ENCODE measurements at regions not wholly inside any gene's neighbourhood (a gene's known extent, or its start where the extent isn't known, plus 50 kb on each side); places are given as distances from the start of the nearest gene placed in this dataset.

- DNase-seq, result peak; percentile 12
These were observed 1416.5 kb upstream of the SPRY2 start for GRCh38 chr13:81757348-81757970.

- no peak for DNase-seq
These were observed 1404.5 kb upstream of the SPRY2 start for GRCh38 chr13:81745391-81745790.

- no peak for DNase-seq
These were observed 1397.4 kb upstream of the SPRY2 start for GRCh38 chr13:81738364-81738763.

- no peak for DNase-seq
These were observed 1385.3 kb upstream of the SPRY2 start for GRCh38 chr13:81726037-81726726.

DNA sequence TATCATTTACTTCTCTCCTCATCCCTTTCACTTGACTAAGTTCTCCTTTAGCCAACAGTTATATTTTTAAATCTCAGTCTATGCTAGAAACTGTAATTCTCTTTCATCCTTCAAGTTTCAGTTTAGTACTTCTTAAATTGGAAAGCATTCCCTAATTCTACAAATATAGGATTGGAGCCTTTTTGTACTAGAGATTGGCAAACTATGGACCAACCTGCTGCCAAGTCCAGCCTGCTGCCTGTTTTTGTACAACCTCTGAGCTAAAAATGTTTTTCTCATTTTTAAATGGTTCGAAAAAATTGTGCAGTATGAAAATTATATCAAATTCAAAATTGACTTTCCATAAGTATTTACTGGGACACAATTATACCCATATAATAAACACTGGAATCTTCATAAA is 1381.5 kb upstream of the SPRY2 start:
- DNase-seq, result no peak

DNA sequence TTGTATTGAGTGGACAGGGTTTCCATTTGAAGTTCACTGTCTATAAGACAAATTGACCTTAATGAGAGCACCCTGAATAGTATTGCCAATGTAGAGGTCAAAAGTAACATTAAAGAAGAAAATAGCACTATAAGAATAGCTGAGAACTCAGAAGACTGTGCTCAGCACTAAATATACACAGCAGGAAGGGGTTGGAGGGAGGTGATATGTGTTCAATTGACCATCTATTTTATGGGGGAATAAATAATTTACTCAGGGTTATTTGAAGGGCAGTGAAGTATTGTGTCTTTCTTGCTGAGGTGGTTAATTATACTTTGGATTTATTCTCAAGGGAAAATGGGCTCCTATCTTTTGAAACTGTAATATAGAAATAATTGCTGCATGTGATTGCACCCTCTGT is 1380.5 kb upstream of the SPRY2 start:
- DNase-seq, result no peak

DNA sequence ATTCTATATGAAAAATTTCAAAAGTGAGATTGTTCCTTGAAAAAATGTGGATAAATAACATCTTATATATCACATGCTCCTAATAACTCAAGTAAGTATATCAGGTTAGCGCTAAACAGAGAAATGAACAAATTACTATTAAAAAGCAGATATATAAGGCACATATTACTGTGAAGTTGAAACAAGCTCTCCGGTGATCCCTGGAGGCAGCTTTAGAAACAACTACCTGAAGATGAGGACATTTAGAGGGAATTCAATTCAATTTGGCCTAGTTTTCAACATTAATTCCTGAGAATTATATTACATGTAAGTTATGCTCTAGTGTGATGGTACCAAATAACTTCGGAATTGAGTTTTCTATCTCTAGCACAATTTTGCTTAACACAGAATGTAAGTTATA is 1373.6 kb upstream of the SPRY2 start:
- peak; percentile 32 for DNase-seq

- DNase-seq, result no peak
These were observed 1372.3 kb upstream of the SPRY2 start for GRCh38 chr13:81713201-81713600.

DNA sequence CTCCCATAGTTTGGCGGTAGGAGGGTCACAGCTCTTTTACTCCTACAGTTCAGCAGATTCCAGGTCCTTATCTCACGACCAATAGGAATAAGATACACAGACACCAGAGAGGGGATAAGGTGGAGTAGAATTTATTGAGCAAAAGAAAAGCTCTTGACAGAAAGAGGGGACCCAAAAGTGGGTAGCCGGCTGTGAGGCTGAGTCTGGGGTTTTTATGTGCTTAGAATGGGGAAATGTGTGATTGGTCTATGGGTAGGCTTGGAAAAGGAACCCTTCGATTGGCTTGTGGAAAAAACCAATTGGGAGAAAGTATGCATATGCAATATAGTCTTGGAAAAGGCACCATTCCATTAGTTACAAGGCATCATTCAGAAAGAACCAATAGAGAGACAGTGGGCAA is 1356.9 kb upstream of the SPRY2 start:
- DNase-seq, result no peak

GRCh38 chr13:81686877-81687276 is 1346.0 kb upstream of the SPRY2 start:
- peak; percentile 47 for DNase-seq

DNA sequence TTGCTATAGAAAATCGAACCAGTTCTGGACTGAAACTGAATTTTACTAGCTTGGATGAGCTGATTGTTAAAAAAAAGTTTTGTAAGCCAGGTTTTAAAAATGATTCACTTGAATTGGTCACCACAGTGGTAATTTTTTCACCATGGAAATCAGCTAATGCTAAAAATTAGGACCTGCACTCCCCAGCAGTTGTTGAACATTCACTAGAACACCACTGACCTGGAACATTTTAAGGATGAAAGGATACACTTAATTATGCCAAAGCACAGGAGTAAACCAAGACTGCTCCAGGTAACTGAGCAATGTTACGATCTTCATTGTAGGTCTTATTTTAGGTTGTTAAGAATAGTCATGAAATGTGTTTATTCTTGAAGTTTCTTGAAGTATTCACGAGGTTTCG is 1342.6 kb upstream of the SPRY2 start:
- DNase-seq, result no peak

- DNase-seq, result peak; percentile 19
These were observed 1341.2 kb upstream of the SPRY2 start for GRCh38 chr13:81682081-81682630.

- DNase-seq, result peak; percentile 21
These were observed 1336.9 kb upstream of the SPRY2 start for GRCh38 chr13:81677857-81678256.

DNA sequence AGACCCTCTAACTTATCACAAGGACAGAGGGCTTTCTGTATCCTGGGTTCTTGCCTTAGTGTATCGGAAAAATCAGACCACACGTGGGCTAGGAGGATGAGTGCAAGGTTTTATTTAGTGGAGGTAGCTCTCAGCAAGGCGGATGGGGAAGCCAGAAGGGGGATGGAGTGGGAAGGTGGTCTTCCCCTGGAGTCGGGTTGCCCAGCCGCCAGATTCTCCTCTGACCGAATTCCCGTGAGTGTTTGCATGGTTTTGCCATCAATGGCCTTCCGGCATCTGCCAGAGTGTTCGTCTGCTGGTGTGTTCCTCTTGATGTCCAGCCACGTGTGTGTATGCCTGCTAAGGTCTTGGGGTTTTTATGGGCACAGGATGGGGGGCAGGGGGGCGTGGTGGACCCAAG is 1335.1 kb upstream of the SPRY2 start:
- DNase-seq, result no peak

GRCh38 chr13:81671064-81671463 is 1330.1 kb upstream of the SPRY2 start:
- DNase-seq, result no peak

- DNase-seq, result no peak
These were observed 1329.1 kb upstream of the SPRY2 start for GRCh38 chr13:81670048-81670447.

- DNase-seq, result no peak
These were observed 1323.9 kb upstream of the SPRY2 start for GRCh38 chr13:81664872-81665271.

GRCh38 chr13:81659984-81660383 is 1319.1 kb upstream of the SPRY2 start:
- no peak for DNase-seq

- no peak for DNase-seq
These were observed 1317.9 kb upstream of the SPRY2 start for GRCh38 chr13:81658598-81659370.

GRCh38 chr13:81639984-81640582 is 1299.2 kb upstream of the SPRY2 start:
- peak; percentile 51 for DNase-seq

- DNase-seq, result no peak
These were observed 1296.5 kb upstream of the SPRY2 start for GRCh38 chr13:81637457-81637856.

DNA sequence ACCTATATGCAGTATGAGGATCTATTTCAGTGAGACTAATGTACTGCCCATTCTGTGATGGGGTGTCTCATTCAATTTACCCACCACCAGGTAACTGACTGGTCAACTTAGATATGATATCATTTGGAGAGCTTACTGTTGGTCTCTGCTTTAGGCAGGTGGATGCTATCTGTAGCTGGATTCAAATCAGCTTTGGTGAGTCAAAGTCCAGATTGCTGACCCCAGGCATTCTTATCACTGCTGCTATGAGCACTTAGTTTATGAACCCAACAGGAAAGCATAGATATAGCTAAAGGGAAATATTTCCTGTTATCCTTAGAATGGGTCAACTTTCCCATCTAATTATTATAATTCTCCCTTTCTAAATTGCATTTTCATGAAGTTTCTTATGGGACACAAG is 1295.2 kb upstream of the SPRY2 start:
- no peak for DNase-seq

- no peak for DNase-seq
These were observed 1274.1 kb upstream of the SPRY2 start for GRCh38 chr13:81615031-81615430.

All from OCI-M1 (cell line).